ENCODE measurements at regions not wholly inside any gene's neighbourhood (a gene's known extent, or its start where the extent isn't known, plus 50 kb on each side); places are given as distances from the start of the nearest gene placed in this dataset.

DNA sequence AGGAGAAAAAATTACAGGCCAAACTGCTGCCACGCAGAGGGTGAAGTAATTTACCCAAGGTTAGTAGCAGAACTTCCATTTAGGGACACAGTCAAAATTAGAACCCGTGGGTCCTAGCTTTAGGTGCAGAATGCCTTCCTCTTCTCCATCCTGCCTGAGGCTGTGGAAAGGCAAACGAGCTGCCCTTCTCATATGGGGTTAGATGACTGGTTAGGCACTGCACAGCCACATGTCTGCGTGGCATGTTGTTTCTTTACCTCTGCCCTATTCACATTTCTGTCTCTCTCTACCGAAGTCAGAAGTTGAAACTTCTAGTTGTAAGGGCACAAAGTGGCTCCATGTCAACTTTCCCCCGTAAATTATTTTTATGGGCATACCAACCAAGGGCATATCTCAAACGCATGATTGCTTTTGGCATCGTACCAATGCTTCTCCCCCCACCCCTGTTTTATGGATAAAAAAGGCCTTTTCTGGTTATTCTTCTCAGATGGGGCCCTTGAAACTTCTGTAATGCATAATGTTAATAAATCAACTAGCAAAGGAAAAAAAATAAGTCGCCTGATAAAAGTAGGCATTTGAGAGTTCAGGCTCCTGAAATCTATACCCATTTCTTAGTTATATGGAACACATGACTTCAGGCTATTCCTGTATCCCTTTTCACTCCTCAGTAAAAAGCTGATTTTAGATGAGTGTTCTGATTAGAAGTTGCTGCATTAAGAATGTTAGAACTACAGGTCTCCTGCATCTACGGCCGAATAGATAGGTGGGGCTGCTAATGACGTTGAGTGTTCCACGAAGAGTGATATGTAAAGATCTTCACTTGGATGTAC is 139.6 kb upstream of the NRIP1 start:
- no peaks in the 10 kb centered on the region for H3K36me3 ChIP-seq
- ATAC-seq (peak; percentile 75), DNase-seq (no peak)
- H3K27me3 ChIP-seq: no peaks in the 10 kb centered on the region
- TF ChIP-seq, protein P1, sequence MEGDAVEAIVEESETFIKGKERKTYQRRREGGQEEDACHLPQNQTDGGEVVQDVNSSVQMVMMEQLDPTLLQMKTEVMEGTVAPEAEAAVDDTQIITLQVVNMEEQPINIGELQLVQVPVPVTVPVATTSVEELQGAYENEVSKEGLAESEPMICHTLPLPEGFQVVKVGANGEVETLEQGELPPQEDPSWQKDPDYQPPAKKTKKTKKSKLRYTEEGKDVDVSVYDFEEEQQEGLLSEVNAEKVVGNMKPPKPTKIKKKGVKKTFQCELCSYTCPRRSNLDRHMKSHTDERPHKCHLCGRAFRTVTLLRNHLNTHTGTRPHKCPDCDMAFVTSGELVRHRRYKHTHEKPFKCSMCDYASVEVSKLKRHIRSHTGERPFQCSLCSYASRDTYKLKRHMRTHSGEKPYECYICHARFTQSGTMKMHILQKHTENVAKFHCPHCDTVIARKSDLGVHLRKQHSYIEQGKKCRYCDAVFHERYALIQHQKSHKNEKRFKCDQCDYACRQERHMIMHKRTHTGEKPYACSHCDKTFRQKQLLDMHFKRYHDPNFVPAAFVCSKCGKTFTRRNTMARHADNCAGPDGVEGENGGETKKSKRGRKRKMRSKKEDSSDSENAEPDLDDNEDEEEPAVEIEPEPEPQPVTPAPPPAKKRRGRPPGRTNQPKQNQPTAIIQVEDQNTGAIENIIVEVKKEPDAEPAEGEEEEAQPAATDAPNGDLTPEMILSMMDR (IDR thresholded peaks at IDR 0.05): no peak
- no peak overlapping the region for H3K27ac ChIP-seq
- H3K9me3 ChIP-seq: no peaks in the 10 kb centered on the region
- H3K4me3 ChIP-seq: no peak overlapping the region
- intact Hi-C loops (cut with DNase I): no loop called here
- H3K4me1 ChIP-seq: peaks cover 3% of the 10 kb centered on the region

- no peak for DNase-seq
- no peak overlapping the region for H3K27ac ChIP-seq
- H3K4me3 ChIP-seq: no peak overlapping the region
- H3K27me3 ChIP-seq: no peaks in the 10 kb centered on the region
- no peaks in the 10 kb centered on the region for H3K36me3 ChIP-seq
- H3K9me3 ChIP-seq: no peaks in the 10 kb centered on the region
- intact Hi-C loops (cut with DNase I): no loop called here
- TF ChIP-seq, protein P1 (IDR thresholded peaks at IDR 0.05): no peak
- peaks cover 6% of the 10 kb centered on the region for H3K4me1 ChIP-seq
- no peak for ATAC-seq
These were observed 140.1 kb upstream of the NRIP1 start for GRCh38 chr21:15204970-15205286.

DNA sequence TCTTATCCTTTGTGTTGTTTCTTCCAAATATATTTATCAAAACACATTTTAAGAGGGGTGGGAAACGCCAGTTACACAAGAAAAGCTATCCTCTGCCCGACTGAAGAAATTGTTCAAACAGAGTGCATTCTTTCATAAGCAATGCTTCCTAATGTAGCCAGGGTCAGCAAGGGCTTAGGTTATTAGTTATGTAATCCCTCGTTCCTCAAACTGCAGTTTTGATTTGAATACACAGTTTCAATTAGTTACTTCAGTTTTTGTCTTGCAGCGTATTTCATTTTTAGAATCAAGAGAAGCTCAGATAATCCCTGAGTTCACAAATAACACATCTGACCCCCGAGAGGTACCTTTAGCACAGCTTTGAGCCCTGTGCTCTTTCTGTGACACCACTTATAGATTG is 141.7 kb upstream of the NRIP1 start:
- Histone ChIP-seq H3K27me3 (no peaks in the 10 kb centered on the region), H3K36me3 (no peaks in the 10 kb centered on the region), H3K27ac (no peak overlapping the region), H3K9me3 (no peaks in the 10 kb centered on the region), H3K4me3 (no peak overlapping the region), H3K4me1 (peaks cover 11% of the 10 kb centered on the region)
- ATAC-seq (peak; percentile 39), DNase-seq (no peak)
- intact Hi-C loops (cut with DNase I): no loop called here
- TF ChIP-seq, protein P1 (IDR thresholded peaks at IDR 0.05): no peak

DNA sequence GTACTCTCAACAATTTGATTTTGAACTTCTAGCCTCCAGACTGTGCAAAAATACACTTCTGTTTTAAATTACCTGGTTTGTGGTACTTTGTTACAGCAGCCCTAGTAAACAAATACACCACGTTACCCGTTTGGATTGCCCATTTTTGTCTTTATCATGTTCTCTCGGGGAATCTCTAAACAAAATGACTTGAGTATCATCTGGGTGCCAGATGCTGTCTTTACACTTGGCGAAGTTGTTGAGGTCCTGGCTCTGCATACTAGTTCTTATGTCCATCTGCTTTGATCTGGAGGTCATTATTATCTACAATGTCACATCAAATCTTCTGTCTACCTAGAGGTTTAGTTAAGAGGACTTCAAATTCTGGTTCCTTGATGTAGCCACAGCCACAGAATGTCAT is 142.4 kb upstream of the NRIP1 start:
- Histone ChIP-seq H3K9me3 (no peaks in the 10 kb centered on the region), H3K27ac (no peak overlapping the region), H3K4me3 (no peak overlapping the region), H3K4me1 (peaks cover 11% of the 10 kb centered on the region), H3K27me3 (no peaks in the 10 kb centered on the region), H3K36me3 (no peaks in the 10 kb centered on the region)
- ATAC-seq (no peak), DNase-seq (no peak)
- intact Hi-C loops (cut with DNase I): no loop called here
- TF ChIP-seq, protein P1 (IDR thresholded peaks at IDR 0.05): no peak

DNA sequence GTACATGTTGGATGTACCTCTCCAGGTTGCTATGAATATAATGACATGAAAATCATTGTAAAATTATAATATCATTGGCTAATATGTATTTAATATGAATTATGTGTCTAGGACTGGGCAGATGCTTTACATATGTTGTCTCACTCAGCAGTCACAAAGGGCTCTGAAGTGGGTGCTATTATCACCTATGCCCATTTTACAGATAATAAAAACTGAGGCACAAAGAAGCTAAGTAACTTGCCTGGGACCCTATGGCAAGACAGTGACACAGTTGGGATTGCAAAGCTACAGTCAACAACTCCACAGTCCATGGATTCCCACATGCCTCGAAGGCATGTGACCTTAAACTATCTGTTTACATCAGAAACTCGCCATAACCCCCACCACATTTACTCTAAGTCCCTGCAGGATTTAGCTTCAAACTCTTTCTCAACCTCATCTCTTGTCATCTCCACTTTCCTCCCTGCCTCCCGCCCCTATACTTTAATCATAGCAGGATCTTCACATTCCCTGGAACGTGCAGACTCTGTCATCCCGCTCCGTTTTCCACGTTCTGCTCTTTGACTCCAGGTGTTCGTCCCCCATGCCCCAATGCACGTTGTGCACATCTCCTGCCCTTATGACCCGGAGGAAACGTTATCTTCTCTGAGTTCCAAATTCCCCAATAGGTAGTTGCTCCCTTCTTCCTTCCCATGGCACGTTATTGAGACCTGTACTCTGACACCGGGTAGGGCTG is 143.0 kb upstream of the NRIP1 start:
- intact Hi-C loops (cut with DNase I): no loop called here
- Histone ChIP-seq H3K36me3 (no peaks in the 10 kb centered on the region), H3K27me3 (no peaks in the 10 kb centered on the region), H3K9me3 (no peaks in the 10 kb centered on the region), H3K27ac (no peak overlapping the region), H3K4me1 (peaks cover 11% of the 10 kb centered on the region), H3K4me3 (no peak overlapping the region)
- DNase-seq: no peak
- ATAC-seq: no peak
- TF ChIP-seq, protein P1 (IDR thresholded peaks at IDR 0.05): no peak
